ENCODE measurements at regions not wholly inside any gene's neighbourhood (a gene's known extent, or its start where the extent isn't known, plus 50 kb on each side); places are given as distances from the start of the nearest gene placed in this dataset.

GRCh38 chr22:49260681-49261580 lies 566.7 kb downstream of the BRD1 start:
- H3K27ac ChIP-seq (ENCODE audit: insufficient read depth, low read length): no peak overlapping the region
- intact Hi-C loops (cut with micrococcal nuclease): no loop called here
- no peak overlapping the region for H2AK9ac ChIP-seq (replicated peaks; ENCODE audit: low read depth, low read length, poor library complexity)
- no peak overlapping the region for H3K4me3 ChIP-seq (ENCODE audit: insufficient read depth, low read depth, low read length)
- no peak overlapping the region for H2BK15ac ChIP-seq (ENCODE audit: low read depth, low read length)
- H2AFZ ChIP-seq (replicated peaks; ENCODE audit: low read length, poor library complexity): peak overlapping the region; percentile 32
- no peaks in the 10 kb centered on the region for H3K27me3 ChIP-seq (ENCODE audit: control insufficient read depth, insufficient read depth, low read length)
- no peak overlapping the region for H2BK20ac ChIP-seq (ENCODE audit: low read depth, low read length)
- no peak overlapping the region for H3K18ac ChIP-seq (ENCODE audit: low read depth, low read length)
- no peak overlapping the region for H3K14ac ChIP-seq (replicated peaks; ENCODE audit: low read depth, low read length)
- in situ Hi-C loops (cut with MboI; ENCODE audit: low sequenced_read_pairs): no loop called here
- H2BK5ac ChIP-seq (ENCODE audit: low read depth, low read length, poor library complexity, severe bottlenecking): no peak overlapping the region
- CTCF ChIA-PET: no interaction called here
- no peaks in the 10 kb centered on the region for H3K4me1 ChIP-seq (ENCODE audit: control insufficient read depth, insufficient read depth, low read length)
- no peaks in the 10 kb centered on the region for H3K79me1 ChIP-seq (ENCODE audit: low read depth in 1 of 2, low read length in 2 of 2)
- POLR2A ChIA-PET (ENCODE audit: unreplicated experiment): no interaction called here
- no peak for DNase-seq
- H3K4ac ChIP-seq (ENCODE audit: low read depth, low read length): no peak overlapping the region
- no peak overlapping the region for H2AK5ac ChIP-seq (ENCODE audit: low read depth, low read length)
- 46% methylated on average over 8 of the region's 17 CpGs; no CpG with 5 or more reads in 1 of the 2 experiments for WGBS, 2 experiments (ENCODE audit: extremely low coverage in 2 of 2, insufficient read length in 1 of 2)
- BruUV-seq (replicated peaks): no TSS peak
- H3K56ac ChIP-seq (ENCODE audit: extremely low read depth, insufficient read depth, low read length): no peak overlapping the region
- no peak overlapping the region for H3K4me2 ChIP-seq (ENCODE audit: low read depth, low read length)
- no peaks in the 10 kb centered on the region for H3K9me1 ChIP-seq (ENCODE audit: insufficient read depth, low read length)
- H2BK120ac ChIP-seq (ENCODE audit: low read depth, low read length): no peak overlapping the region
- ATAC-seq (ENCODE audit: low read depth): no peak
- no peak overlapping the region for H4K5ac ChIP-seq (ENCODE audit: low read depth, low read length)
- H4K91ac ChIP-seq (ENCODE audit: insufficient read depth, low read depth, low read length): no peak overlapping the region
- dilution Hi-C loops (cut with HindIII; ENCODE audit: low sequenced_read_pairs, unreplicated experiment): no loop called here
- H4K20me1 ChIP-seq (ENCODE audit: insufficient read depth, low read length): no peaks in the 10 kb centered on the region
- no peak overlapping the region for H3K9ac ChIP-seq (ENCODE audit: low read depth, low read length)
- TF ChIP-seq MAFK (IDR thresholded peaks at IDR 0.05; ENCODE audit: low read depth, low read length) (no peak), CEBPB (IDR thresholded peaks at IDR 0.05; ENCODE audit: low read depth, low read length) (no peak), CTCF (conservative IDR thresholded peaks at IDR 0.05; ENCODE audit: low read depth, low read length) (no peak), POLR2A (IDR thresholded peaks at IDR 0.05; ENCODE audit: low read depth, low read length) (no peak), SMC3 (IDR thresholded peaks at IDR 0.05; ENCODE audit: low read depth, low read length) (no peak), NFE2L2 (IDR thresholded peaks at IDR 0.05; ENCODE audit: low read depth, low read length) (no peak), RCOR1 (IDR thresholded peaks at IDR 0.05; ENCODE audit: insufficient replicate concordance, low read length) (no peak), MAZ (IDR thresholded peaks at IDR 0.05; ENCODE audit: borderline replicate concordance, low read depth, low read length) (no peak), MXI1 (IDR thresholded peaks at IDR 0.05; ENCODE audit: borderline replicate concordance, low read depth, low read length) (no peak), CHD1 (IDR thresholded peaks at IDR 0.05; ENCODE audit: low read depth, low read length) (no peak), USF2 (IDR thresholded peaks at IDR 0.05; ENCODE audit: low read depth, low read length) (no peak), ELK1 (IDR thresholded peaks at IDR 0.05; ENCODE audit: borderline replicate concordance, low read depth, low read length) (no peak)
- H3K36me3 ChIP-seq (ENCODE audit: control insufficient read depth, insufficient read depth, low read length): no peaks in the 10 kb centered on the region
- H4K8ac ChIP-seq (ENCODE audit: low read depth in 2 of 2, low read length in 2 of 2): no peak overlapping the region
- peaks cover 44% of the 10 kb centered on the region for H3K9me3 ChIP-seq (ENCODE audit: control insufficient read depth, insufficient read depth, low read length)
- H3K23ac ChIP-seq (ENCODE audit: low read depth, low read length): no peak overlapping the region

Measured in IMR-90 (cell line).